HT1080 (cell line): ENCODE measurements at regions not wholly inside any gene's neighbourhood (a gene's known extent, or its start where the extent isn't known, plus 50 kb on each side); places are given as distances from the start of the nearest gene placed in this dataset.
A peak's percentile ranks its signal among the peaks of the same experiment; 100 is the strongest.

Experiments used
- DNase-seq: peaks from one replicate; pipeline ENCODE4 v3.0.0-alpha.2; 2015; ENCODE audit warnings: low read depth

GRCh38 chr2:55973673-55974072 lies 50.1 kb upstream of the EFEMP1 start:
- no peak for DNase-seq

GRCh38 chr2:55976681-55977080 lies 53.1 kb upstream of the EFEMP1 start:
- no peak for DNase-seq

- DNase-seq = no peak
Observed at GRCh38 chr2:55985406-55985805, 61.8 kb upstream of the EFEMP1 start.

DNA sequence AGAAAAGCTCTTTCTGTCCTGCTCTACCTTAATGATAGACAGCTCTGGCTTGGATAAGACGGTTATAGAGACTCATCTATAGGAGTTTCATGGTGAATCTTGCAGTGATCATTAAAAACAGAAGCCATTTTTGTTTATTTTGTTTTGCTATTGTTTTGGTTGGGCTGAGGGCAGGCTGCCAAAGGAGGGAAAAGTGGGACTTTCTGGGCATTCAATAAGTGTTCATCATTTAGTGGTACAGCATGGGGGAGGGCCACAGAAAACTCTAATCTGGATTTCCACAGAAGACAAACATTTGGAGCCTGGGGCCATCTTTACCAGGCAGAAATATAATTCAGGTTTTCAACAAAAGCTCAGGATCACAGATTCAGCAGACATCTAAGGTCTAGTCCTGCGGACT lies 62.4 kb upstream of the EFEMP1 start:
- DNase-seq = no peak

DNA sequence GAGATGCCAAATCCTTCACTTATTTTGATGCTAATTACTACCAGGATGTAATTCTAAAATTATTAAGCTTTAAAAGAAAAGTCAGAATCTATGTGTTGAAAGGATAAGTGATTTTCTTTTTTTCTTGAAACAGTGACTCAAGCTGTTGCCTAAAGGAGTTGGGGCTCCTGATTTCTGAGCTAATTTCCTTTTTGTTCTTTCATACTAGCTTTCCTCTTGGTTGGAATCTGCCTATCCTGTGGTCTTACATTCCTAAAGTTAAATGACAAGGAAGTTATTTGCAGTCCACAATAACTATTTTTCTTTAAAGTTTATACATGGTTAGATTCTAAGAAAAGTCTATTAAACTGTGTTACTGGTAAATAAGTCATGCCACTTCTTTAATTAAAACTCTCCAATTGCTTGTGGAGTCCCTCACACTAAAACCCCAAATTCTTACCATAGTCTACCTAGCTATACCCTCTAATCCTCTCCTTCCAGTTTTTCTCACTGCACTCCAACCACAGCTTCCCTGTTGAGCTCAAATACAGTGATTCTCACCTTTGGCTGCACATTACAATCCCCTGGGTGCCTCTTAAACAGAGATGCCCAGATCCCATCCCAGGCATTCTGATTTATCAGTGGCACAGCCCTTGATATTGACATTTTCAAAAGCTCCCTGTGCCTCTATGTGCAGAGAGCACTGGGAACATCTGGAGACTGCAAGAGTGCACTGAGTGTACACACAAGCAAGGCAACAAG lies 63.3 kb upstream of the EFEMP1 start:
- peak; percentile 11 for DNase-seq

- no peak for DNase-seq
Observed at GRCh38 chr2:55989405-55989804, 65.8 kb upstream of the EFEMP1 start.

DNA sequence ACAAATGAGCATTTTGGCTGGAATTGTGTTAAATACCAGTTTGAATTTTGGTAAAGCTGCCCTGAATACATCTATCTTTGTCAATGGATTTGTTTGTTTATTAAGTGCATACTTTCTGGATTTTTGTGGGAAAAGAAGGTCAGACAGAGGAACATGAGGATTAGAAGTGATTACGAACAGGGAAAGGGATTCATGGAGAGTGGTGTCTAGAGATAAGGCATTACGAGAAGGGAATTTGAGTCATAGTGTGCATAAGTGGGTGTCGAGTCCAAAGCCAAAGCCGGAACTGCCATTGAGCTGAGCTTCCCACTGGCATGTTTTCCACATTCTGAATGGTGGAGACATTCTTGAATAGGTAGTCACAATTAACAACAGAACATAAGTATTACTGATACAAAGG lies 68.9 kb upstream of the EFEMP1 start:
- DNase-seq = peak; percentile 98

DNA sequence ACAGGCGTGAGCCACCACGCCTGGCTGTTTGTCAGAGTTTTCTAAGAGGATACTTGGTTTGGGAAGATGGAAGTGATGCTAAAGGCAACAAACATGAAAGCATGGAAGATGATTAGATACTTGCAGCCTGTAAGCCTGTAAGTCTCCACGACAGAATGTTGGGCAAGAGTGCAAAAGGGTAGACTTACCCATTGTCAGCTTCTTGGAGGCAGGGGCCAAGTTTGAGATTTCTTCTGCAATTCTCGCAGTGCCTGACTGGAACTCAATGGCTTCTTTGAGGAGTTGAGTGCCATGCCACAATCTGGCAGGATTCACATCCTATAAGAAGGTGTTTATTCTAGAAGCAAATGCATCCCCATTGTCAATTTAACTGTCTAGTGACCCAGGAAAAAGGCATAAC lies 70.1 kb upstream of the EFEMP1 start:
- DNase-seq = no peak

DNA sequence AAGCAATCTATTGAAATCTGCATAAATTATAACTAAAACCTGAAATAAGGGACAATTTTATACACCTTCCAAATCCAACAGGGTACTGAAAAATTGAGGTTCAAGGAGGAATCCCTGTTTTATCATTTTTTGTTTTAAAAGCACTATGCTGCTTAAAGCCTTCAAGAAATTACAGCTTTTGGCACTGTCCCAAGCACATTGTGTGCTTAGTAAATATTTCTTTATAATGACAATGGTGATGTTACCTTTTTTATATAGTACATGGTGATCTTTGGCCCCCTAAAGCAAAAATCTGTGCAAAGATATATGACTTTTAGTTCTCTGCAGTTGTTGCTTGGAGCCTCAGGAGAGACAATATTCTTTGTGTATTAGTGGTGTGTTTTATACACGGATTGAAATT lies 71.6 kb upstream of the EFEMP1 start:
- DNase-seq = no peak

DNA sequence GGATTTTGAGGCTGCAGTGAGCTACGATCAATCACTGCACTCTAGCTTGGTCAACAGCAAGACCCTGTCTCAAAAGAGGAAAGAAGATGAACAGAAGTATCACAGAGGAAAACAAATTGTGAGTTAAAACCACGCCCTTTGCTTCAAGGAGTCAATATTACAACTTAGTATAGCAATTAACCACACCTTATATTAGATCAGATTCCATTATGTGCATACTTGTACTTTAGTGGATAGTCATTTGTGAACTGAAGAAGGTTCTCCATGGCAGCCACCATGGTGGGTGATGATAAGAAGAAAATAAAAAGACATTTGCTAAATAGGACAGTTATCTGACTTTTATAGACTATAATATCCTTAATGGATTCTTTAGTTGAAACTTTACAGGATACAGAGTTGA lies 72.3 kb upstream of the EFEMP1 start:
- no peak for DNase-seq

- no peak for DNase-seq
Observed at GRCh38 chr2:55999231-55999630, 75.6 kb upstream of the EFEMP1 start.

DNA sequence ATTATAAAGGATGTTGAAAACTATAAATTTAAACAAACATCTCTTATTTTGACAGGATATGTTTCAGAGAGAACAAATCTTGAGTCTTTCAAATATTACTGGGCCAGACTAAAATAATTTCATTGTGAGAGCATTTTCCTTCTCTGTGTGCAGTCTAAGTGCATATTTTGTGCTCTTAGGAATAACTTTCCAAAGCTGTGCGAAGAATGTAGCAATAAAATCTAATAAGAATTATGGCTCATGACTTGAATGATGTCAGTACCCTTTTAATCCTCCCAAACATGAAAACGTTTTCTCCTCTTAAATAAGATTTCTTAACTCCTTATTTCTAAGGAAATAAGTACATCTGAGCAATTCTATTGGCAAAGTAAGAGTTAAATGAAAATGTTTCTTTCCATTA lies 76.2 kb upstream of the EFEMP1 start:
- DNase-seq = no peak

DNA sequence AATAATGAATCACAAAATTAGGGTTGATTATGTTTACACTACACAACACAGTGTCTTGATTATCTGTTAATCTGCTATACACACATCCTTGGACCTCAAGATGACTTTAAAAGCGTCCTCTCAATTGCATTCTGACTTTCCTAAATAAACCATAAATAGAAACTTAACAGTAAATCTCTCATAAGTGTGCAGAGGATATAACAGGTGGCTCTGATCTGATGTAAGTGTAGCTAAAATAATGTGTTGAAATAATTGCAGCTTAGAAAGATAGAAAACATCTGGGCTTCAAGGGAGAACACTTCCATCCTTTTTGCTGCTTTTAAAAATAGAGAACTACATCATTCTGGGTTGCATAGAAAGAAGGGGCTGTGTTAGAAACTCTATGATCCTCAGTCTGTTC lies 78.4 kb upstream of the EFEMP1 start:
- no peak for DNase-seq

GRCh38 chr2:56008661-56009431 lies 85.3 kb upstream of the EFEMP1 start:
- DNase-seq = peak; percentile 82

DNA sequence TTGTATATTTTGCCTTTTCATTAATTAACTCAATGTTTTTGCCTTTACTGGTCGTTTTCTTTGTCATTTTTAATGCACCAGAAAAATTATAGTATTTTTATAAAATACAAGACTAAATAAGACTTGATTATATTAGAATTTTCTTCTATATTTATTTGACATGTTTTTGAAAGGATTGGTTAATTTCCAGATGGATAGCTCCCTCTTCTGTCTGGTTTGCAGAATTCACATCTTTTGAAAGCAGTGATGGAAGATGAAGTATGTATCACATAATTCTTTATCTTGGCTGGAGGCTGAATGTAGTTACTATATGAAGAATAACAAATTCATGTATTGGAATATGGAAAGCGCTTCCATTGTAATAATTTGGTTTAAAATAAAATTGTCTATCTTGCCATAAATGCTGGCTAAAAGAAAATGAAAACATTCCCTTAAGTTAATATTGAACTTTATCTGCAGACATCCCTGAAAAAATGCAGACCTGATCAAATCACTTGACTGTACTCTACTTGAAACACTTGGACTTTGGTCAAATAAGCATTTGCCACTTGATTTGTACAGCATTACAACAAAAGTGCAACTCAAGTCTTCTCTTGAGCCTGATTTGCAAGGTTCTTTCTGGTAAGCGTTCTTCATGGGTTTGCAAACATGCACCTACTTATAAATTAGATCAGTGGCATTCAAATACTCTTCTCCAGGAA lies 86.3 kb upstream of the EFEMP1 start:
- DNase-seq = peak; percentile 51

DNA sequence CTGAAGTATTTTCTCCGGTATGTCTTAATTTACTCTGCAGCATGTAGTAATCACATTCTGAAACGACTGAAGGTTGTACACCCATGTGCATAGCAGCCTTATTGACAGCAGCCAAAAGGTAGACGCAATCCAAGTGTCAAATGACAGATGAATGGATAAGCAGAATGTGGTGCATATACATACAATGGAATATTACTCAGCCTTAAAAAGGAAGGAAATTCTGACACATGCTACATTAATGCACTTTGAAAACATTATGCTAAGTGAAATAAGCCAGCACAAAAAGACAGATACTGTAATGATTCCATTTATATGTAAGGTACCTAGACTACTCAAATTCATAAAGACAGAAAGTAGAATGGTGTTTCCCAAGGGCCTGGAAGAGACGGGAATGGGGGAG lies 88.0 kb upstream of the EFEMP1 start:
- no peak for DNase-seq

DNA sequence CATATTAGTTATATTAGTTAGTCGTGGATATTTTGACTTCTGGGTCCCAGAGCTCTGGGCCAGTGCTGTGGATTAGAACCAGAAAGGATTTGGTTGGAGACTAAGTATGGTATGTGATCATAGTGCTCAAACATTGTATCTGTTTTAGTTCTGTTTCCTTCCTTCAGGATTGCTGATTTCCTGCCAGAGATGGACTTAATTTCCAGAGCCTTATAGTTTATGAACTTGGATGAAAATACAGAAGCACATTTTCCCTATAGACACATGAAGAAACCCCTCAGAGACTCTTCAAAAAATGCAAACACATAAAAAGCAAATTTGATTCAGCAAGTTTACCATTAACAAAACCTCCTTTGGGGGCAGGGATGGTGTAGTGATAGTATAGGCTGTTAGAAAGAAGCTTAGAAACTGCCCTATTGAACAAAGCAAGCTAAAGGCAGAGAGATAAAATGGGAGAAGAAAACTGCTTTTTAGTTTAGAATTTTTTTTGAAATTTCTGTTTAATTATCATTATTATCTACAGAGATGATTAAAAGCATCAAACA lies 88.7 kb upstream of the EFEMP1 start:
- no peak for DNase-seq

GRCh38 chr2:56013475-56013874 lies 89.9 kb upstream of the EFEMP1 start:
- no peak for DNase-seq

DNA sequence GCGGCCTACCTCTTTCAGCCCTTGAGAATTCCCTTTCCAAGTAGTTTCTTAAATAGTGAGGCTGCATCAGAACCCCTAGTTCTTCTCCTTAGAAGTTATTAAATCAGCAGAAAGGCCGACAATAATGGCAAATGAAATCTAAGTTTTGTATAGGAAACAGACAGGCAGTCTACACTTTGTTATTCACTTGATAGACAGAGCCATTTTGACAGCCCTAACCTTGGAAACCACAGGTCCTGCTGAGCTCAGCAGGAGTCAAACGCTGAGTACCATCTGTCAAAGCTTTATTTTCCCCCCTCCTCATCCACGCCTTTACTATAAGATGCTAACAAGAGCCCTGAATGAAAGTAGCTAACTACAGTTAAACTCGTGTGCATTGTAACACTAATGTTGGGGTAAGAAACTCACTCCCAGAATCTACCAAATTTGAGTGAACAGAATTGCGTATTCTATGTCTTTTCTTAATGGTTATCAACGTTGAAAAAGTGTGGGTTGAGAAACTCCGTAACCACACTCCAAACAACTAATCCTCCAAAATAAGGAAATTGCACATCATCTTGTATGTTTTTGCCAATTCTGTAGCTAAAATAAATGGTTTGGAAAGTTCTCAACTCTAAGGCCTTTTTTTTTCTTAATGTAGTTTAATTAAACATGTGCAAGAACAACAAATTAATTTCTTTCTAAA lies 90.6 kb upstream of the EFEMP1 start:
- no peak for DNase-seq

GRCh38 chr2:56015711-56016115 lies 92.1 kb upstream of the EFEMP1 start:
- no peak for DNase-seq

DNA sequence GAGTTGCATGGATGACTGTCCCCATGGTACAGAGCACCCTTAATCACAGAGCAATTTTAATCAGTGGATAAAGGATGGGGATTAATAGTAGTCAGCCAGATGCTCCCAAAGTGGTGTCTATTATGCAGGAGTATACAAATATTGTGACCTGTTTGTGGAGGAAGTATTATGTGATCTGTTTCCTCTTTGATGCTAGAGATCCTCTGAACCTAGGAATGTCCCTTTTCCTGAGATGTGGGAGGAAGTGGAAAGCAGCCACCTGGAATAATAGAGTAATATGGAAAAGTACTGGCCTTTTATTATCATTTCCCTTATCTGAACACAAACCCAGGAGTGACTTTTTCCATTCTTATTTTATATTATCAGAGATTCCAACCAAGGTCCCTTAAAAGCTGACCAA lies 94.2 kb upstream of the EFEMP1 start:
- no peak for DNase-seq

GRCh38 chr2:56018267-56018666 lies 94.7 kb upstream of the EFEMP1 start:
- DNase-seq = no peak
